Sigmoid colon (tissue), 6 donors: ENCODE measurements at regions not wholly inside any gene's neighbourhood (a gene's known extent, or its start where the extent isn't known, plus 50 kb on each side); places are given as distances from the start of the nearest gene placed in this dataset.

ENCODE experiments used
- DNase-seq: peaks from one replicate; pipeline ENCODE4 v3.0.0-alpha.2; 2019
- H3K27ac ChIP-seq, 4 donors: fragments of 200-600 bp; sonication (generic); one replicate each; pipeline ENCODE4 v1.5.1; 2016 to 2019; ENCODE audit warnings: mild to moderate bottlenecking in 1 of 4
- H3K27me3 ChIP-seq, 3 donors: fragments of 200-600 bp; sonication (generic); one replicate each; pipeline ENCODE4 v1.5.1; 2019; ENCODE audit warnings: mild to moderate bottlenecking in 1 of 3
- H3K36me3 ChIP-seq, 4 donors: fragments of 200-600 bp; sonication (generic); one replicate each; pipeline ENCODE4 v1.5.1; 2016 to 2019
- H3K4me1 ChIP-seq, 4 donors: fragments of 200-600 bp; sonication (generic); one replicate each; pipeline ENCODE4 v1.5.1; 2017 to 2019
- H3K4me3 ChIP-seq, 4 donors: fragments of 200-600 bp; sonication (generic); one replicate each; pipeline ENCODE4 v1.5.1; 2017 to 2019; ENCODE audit warnings: mild to moderate bottlenecking in 2 of 4, moderate library complexity in 1 of 4
- H3K9me3 ChIP-seq, 4 donors: fragments of 200-600 bp in 3 of 4; sonication (generic) in 3 of 4; one replicate each; pipeline versions ENCODE4 v1.5.1 to v1.6.1; 2013 to 2019
- EP300 ChIP-seq, 4 donors: sonication (generic); formaldehyde crosslinking; IDR thresholded peaks; one replicate each; pipeline ENCODE4 v1.6.1; 2017; ENCODE audit warnings: antibody characterized with exemption in 4 of 4
- POLR2A ChIP-seq, 2 donors: fragments of 450-650 bp; IDR thresholded peaks; one replicate each; pipeline ENCODE4 v1.6.1; 2016; ENCODE audit warnings: antibody characterized with exemption in 2 of 2, mild to moderate bottlenecking in 2 of 2, moderate library complexity in 2 of 2
- POLR2AphosphoS5 ChIP-seq, 4 donors: sonication (generic); formaldehyde crosslinking; IDR thresholded peaks; one replicate each; pipeline ENCODE4 v1.6.1; 2017; ENCODE audit warnings: antibody characterized with exemption in 4 of 4
- WGBS, 2 donors: extraction: QIAGEN DNeasy Blood & Tissue Kit; methylation state at CpG; one replicate each; pipeline ENCODE4 v1.1.7; 2013; 5-methylcytosine and 5-hydroxymethylcytosine counted together
- intact Hi-C: fragments of 100-400 bp; cut with DNase I; formaldehyde crosslinking; loops from one replicate; pipeline ENCODE4 v1.15.1; 2023
- TF ChIP-seq, protein P1 (sequence below), 4 experiments: fragments of 450-650 bp in 3 of 4; fragments of 200-600 bp in 1 of 4; IDR thresholded peaks; one replicate each; pipeline ENCODE4 v1.5.1; 2016 to 2019; ENCODE audit warnings: antibody characterized with exemption in 4 of 4, mild to moderate bottlenecking in 3 of 4, moderate library complexity in 2 of 4
- donor health status: healthy with polysubstance abuse.
- donor health status: healthy.

DNA sequence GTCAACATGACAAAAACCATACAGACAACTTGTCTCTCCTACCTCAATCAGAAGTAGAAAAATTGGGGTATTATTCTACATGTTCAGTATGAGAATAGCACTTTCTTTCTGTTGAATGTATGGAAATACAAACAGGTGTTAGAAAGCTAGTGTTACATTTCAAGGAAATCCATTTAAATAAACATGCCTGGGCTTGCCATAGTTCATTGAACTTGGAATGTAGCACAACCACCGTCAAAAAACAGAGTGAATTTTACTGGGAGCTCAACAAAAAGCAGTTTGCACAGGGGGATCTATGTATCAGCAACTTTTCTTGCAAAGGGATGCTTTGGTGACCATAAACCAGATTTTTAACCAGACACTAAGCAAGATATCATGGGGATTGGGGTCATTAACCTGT lies 307.9 kb upstream of the SMARCA2 start:
- WGBS, 2 donors: 17 to 62% methylated on average over 1 of the region's 1 CpG
- Histone ChIP-seq H3K27me3 (no peaks in the 10 kb centered on the region), H3K27ac (no peak overlapping the region), H3K9me3 (no peaks in the 10 kb centered on the region), H3K4me1 (no peaks in the 10 kb centered on the region), H3K4me3 (no peak overlapping the region), H3K36me3 (no peaks in the 10 kb centered on the region)
- intact Hi-C loops: no loop called here
- no peak for DNase-seq
- TF ChIP-seq, protein P1, sequence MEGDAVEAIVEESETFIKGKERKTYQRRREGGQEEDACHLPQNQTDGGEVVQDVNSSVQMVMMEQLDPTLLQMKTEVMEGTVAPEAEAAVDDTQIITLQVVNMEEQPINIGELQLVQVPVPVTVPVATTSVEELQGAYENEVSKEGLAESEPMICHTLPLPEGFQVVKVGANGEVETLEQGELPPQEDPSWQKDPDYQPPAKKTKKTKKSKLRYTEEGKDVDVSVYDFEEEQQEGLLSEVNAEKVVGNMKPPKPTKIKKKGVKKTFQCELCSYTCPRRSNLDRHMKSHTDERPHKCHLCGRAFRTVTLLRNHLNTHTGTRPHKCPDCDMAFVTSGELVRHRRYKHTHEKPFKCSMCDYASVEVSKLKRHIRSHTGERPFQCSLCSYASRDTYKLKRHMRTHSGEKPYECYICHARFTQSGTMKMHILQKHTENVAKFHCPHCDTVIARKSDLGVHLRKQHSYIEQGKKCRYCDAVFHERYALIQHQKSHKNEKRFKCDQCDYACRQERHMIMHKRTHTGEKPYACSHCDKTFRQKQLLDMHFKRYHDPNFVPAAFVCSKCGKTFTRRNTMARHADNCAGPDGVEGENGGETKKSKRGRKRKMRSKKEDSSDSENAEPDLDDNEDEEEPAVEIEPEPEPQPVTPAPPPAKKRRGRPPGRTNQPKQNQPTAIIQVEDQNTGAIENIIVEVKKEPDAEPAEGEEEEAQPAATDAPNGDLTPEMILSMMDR (IDR thresholded peaks at IDR 0.05): no peak
- no peak for TF ChIP-seq POLR2AphosphoS5 (IDR thresholded peaks at IDR 0.05)
- TF ChIP-seq EP300 (IDR thresholded peaks at IDR 0.05): no peak
- no peak for TF ChIP-seq POLR2A (IDR thresholded peaks at IDR 0.05)

- Histone ChIP-seq H3K9me3 (no peaks in the 10 kb centered on the region), H3K4me1 (no peaks in the 10 kb centered on the region), H3K4me3 (no peak overlapping the region), H3K36me3 (no peaks in the 10 kb centered on the region), H3K27me3 (no peaks in the 10 kb centered on the region), H3K27ac (no peak overlapping the region)
- intact Hi-C loops: no loop called here
- WGBS, 2 donors: 81 to 96% methylated on average over 1 of the region's 1 CpG
- DNase-seq: no peak
- TF ChIP-seq, protein P1 (IDR thresholded peaks at IDR 0.05): no peak
- TF ChIP-seq POLR2A (IDR thresholded peaks at IDR 0.05) (no peak), POLR2AphosphoS5 (IDR thresholded peaks at IDR 0.05) (no peak), EP300 (IDR thresholded peaks at IDR 0.05) (no peak)
These were observed 306.9 kb upstream of the SMARCA2 start for GRCh38 chr9:1708219-1708618.

- 80 to 91% methylated on average over 1 of the region's 1 CpG for WGBS, 2 donors
- Histone ChIP-seq H3K4me3 (no peak overlapping the region), H3K9me3 (no peaks in the 10 kb centered on the region), H3K27me3 (no peaks in the 10 kb centered on the region), H3K27ac (no peak overlapping the region), H3K4me1 (no peaks in the 10 kb centered on the region), H3K36me3 (no peaks in the 10 kb centered on the region)
- TF ChIP-seq POLR2A (IDR thresholded peaks at IDR 0.05) (no peak), EP300 (IDR thresholded peaks at IDR 0.05) (no peak), POLR2AphosphoS5 (IDR thresholded peaks at IDR 0.05) (no peak)
- TF ChIP-seq, protein P1 (IDR thresholded peaks at IDR 0.05): no peak
- intact Hi-C loops: no loop called here
- no peak for DNase-seq
These were observed 305.8 kb upstream of the SMARCA2 start for GRCh38 chr9:1709347-1709746.

DNA sequence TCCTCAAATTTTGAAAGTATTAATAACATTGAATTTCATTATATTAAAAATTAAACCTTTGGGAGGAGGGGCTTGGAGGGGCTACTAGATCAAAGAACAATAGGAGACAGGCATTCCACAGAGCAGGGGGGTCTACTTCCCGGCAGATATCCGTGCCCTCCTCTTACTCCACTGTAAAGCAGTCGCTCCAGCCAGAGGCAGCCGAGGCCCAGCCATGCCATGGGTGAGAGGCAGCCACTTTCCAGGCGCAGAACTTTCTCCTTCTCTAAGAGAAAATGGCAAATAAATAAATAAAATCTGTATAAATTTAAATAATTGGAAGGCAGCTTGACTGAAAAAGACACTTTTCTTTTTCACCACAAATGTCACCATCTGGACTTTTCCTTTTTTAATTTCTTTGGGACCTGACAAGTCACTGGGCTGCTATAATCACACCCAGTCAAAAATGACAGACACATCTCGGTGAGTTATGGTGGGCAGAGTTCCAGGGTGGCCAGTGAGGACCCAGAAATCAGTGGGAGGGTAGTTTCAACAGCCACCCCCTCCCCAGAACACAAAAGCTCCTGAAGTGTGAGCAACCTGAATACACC lies 302.2 kb upstream of the SMARCA2 start:
- WGBS, 2 donors: 69 to 71% methylated on average over 6 of the region's 6 CpGs
- intact Hi-C loops: loop anchor here (10.0 kb wide), 1 partner anchor 122 kb away; no protein-coding TSS in a partner anchor
- TF ChIP-seq POLR2A (IDR thresholded peaks at IDR 0.05): no peak
- TF ChIP-seq, protein P1 (IDR thresholded peaks at IDR 0.05): no peak
- no peak for TF ChIP-seq EP300 (IDR thresholded peaks at IDR 0.05)
- no peak for TF ChIP-seq POLR2AphosphoS5 (IDR thresholded peaks at IDR 0.05)
- Histone ChIP-seq H3K36me3 (no peaks in the 10 kb centered on the region), H3K4me1 (no peaks in the 10 kb centered on the region), H3K9me3 (no peaks in the 10 kb centered on the region), H3K27me3 (no peaks in the 10 kb centered on the region), H3K27ac (no peak overlapping the region), H3K4me3 (no peak overlapping the region)
- no peak for DNase-seq

GRCh38 chr9:1713841-1714240 lies 301.3 kb upstream of the SMARCA2 start:
- Histone ChIP-seq H3K4me1 (no peaks in the 10 kb centered on the region), H3K27me3 (no peaks in the 10 kb centered on the region), H3K27ac (no peak overlapping the region), H3K4me3 (no peak overlapping the region), H3K36me3 (no peaks in the 10 kb centered on the region), H3K9me3 (no peaks in the 10 kb centered on the region)
- no peak for DNase-seq
- intact Hi-C loops: loop anchor here (10.0 kb wide), 1 partner anchor 121 kb away; no protein-coding TSS in a partner anchor
- WGBS, 2 donors: 62 to 96% methylated on average over 3 of the region's 3 CpGs
- TF ChIP-seq, protein P1 (IDR thresholded peaks at IDR 0.05): no peak
- TF ChIP-seq EP300 (IDR thresholded peaks at IDR 0.05) (no peak), POLR2AphosphoS5 (IDR thresholded peaks at IDR 0.05) (no peak), POLR2A (IDR thresholded peaks at IDR 0.05) (no peak)
